GM12874 (cell line): ENCODE measurements at regions not wholly inside any gene's neighbourhood (a gene's known extent, or its start where the extent isn't known, plus 50 kb on each side); places are given as distances from the start of the nearest gene placed in this dataset.

Experiments used
- TF ChIP-seq, protein P1 (sequence below): IDR thresholded peaks from 2 replicates; pipeline ENCODE4 v1.5.1; 2011; ENCODE audit warnings: low read depth, mild to moderate bottlenecking, control low read depth, low read length, moderate library complexity; ENCODE audit not compliant: insufficient read depth

- TF ChIP-seq, protein P1, sequence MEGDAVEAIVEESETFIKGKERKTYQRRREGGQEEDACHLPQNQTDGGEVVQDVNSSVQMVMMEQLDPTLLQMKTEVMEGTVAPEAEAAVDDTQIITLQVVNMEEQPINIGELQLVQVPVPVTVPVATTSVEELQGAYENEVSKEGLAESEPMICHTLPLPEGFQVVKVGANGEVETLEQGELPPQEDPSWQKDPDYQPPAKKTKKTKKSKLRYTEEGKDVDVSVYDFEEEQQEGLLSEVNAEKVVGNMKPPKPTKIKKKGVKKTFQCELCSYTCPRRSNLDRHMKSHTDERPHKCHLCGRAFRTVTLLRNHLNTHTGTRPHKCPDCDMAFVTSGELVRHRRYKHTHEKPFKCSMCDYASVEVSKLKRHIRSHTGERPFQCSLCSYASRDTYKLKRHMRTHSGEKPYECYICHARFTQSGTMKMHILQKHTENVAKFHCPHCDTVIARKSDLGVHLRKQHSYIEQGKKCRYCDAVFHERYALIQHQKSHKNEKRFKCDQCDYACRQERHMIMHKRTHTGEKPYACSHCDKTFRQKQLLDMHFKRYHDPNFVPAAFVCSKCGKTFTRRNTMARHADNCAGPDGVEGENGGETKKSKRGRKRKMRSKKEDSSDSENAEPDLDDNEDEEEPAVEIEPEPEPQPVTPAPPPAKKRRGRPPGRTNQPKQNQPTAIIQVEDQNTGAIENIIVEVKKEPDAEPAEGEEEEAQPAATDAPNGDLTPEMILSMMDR: no peak
These were observed 522.9 kb downstream of the TMEM182 start for GRCh38 chr2:103284750-103285149.

GRCh38 chr2:103285354-103285753, 523.5 kb downstream of the TMEM182 start:
- TF ChIP-seq, protein P1: no peak

- TF ChIP-seq, protein P1: no peak
These were observed 525.9 kb downstream of the TMEM182 start for GRCh38 chr2:103287746-103288145.

- TF ChIP-seq, protein P1: no peak
These were observed 526.9 kb downstream of the TMEM182 start for GRCh38 chr2:103288696-103289095.

GRCh38 chr2:103289105-103289725, 527.4 kb downstream of the TMEM182 start:
- TF ChIP-seq, protein P1: no peak

GRCh38 chr2:103292573-103292972, 530.7 kb downstream of the TMEM182 start:
- TF ChIP-seq, protein P1: no peak

GRCh38 chr2:103293067-103293741, 531.4 kb downstream of the TMEM182 start:
- TF ChIP-seq, protein P1: no peak
